ENCODE measurements at regions not wholly inside any gene's neighbourhood (a gene's known extent, or its start where the extent isn't known, plus 50 kb on each side); places are given as distances from the start of the nearest gene placed in this dataset. TPM values are rescaled to one million over a fixed set of nuclear protein-coding genes. Genes with fewer than 3 reads are reported as not detected.

Small RNA genes lying in the stretch of these regions (microRNA-seq; reads per million reads assigned to microRNA genes)
- gene MIR4300 (ENCODE audit: borderline replicate concordance): not detected

Small RNA genes lying in the stretch of these regions (small RNA-seq; reads per million reads assigned to genes)
- not detected for gene AP002802.2
- gene MIR4300: not detected
- gene MTND4LP18: not detected
- not detected for gene RNU6-544P
